ENCODE measurements at regions not wholly inside any gene's neighbourhood (a gene's known extent, or its start where the extent isn't known, plus 50 kb on each side); places are given as distances from the start of the nearest gene placed in this dataset.

- Histone ChIP-seq H3K9me2 (replicated peaks; ENCODE audit: control insufficient read depth, low read length) (no peaks in the 10 kb centered on the region), H3K4me3 (ENCODE audit: low read length) (no peak overlapping the region), H3K36me3 (ENCODE audit: control insufficient read depth, low read length) (no peaks in the 10 kb centered on the region), H4K20me1 (ENCODE audit: control insufficient read depth, insufficient read depth, low read depth, low read length) (no peaks in the 10 kb centered on the region), H3K4me2 (ENCODE audit: low read length) (no peak overlapping the region), H3K27me3 (ENCODE audit: control insufficient read depth, low read length) (no peaks in the 10 kb centered on the region), H3K9me3 (ENCODE audit: control insufficient read depth, insufficient read depth, low read length) (no peaks in the 10 kb centered on the region), H3F3A (ENCODE audit: control insufficient read depth, insufficient read depth) (no peaks in the 10 kb centered on the region), H3K27ac (ENCODE audit: low read depth, low read length) (no peak overlapping the region), H3K4me1 (ENCODE audit: control insufficient read depth, low read length) (no peaks in the 10 kb centered on the region), H3K79me2 (ENCODE audit: control insufficient read depth, low read length) (no peaks in the 10 kb centered on the region)
- TF ChIP-seq EZH2phosphoT487 (IDR thresholded peaks at IDR 0.05; ENCODE audit: borderline replicate concordance, low read length) (no peak), CTCF (IDR thresholded peaks at IDR 0.05; ENCODE audit: low read depth, low read length, poor library complexity, severe bottlenecking) (no peak)
Observed at GRCh38 chr15:39230205-39230907, 350.5 kb upstream of the THBS1 start.

GRCh38 chr15:39230908-39231285 lies 350.0 kb upstream of the THBS1 start:
- Histone ChIP-seq H3K27me3 (ENCODE audit: control insufficient read depth, low read length) (no peaks in the 10 kb centered on the region), H3K9me3 (ENCODE audit: control insufficient read depth, insufficient read depth, low read length) (no peaks in the 10 kb centered on the region), H3K79me2 (ENCODE audit: control insufficient read depth, low read length) (no peaks in the 10 kb centered on the region), H3F3A (ENCODE audit: control insufficient read depth, insufficient read depth) (no peaks in the 10 kb centered on the region), H3K4me2 (ENCODE audit: low read length) (no peak overlapping the region), H3K9me2 (replicated peaks; ENCODE audit: control insufficient read depth, low read length) (no peaks in the 10 kb centered on the region), H3K27ac (ENCODE audit: low read depth, low read length) (no peak overlapping the region), H3K36me3 (ENCODE audit: control insufficient read depth, low read length) (no peaks in the 10 kb centered on the region), H4K20me1 (ENCODE audit: control insufficient read depth, insufficient read depth, low read depth, low read length) (no peaks in the 10 kb centered on the region), H3K4me1 (ENCODE audit: control insufficient read depth, low read length) (no peaks in the 10 kb centered on the region), H3K4me3 (ENCODE audit: low read length) (no peak overlapping the region)
- no peak for TF ChIP-seq CTCF (IDR thresholded peaks at IDR 0.05; ENCODE audit: low read depth, low read length, poor library complexity, severe bottlenecking)
- TF ChIP-seq EZH2phosphoT487 (IDR thresholded peaks at IDR 0.05; ENCODE audit: borderline replicate concordance, low read length): no peak

- H3K4me2 ChIP-seq (ENCODE audit: low read length): no peak overlapping the region
- H3K79me2 ChIP-seq (ENCODE audit: control insufficient read depth, low read length): no peaks in the 10 kb centered on the region
- TF ChIP-seq EZH2phosphoT487 (IDR thresholded peaks at IDR 0.05; ENCODE audit: borderline replicate concordance, low read length) (no peak), CTCF (IDR thresholded peaks at IDR 0.05; ENCODE audit: low read depth, low read length, poor library complexity, severe bottlenecking) (no peak)
- no peaks in the 10 kb centered on the region for H3K9me2 ChIP-seq (replicated peaks; ENCODE audit: control insufficient read depth, low read length)
- no peaks in the 10 kb centered on the region for H3K27me3 ChIP-seq (ENCODE audit: control insufficient read depth, low read length)
- no peak overlapping the region for H3K27ac ChIP-seq (ENCODE audit: low read depth, low read length)
- H3K9me3 ChIP-seq (ENCODE audit: control insufficient read depth, insufficient read depth, low read length): no peaks in the 10 kb centered on the region
- H3K36me3 ChIP-seq (ENCODE audit: control insufficient read depth, low read length): no peaks in the 10 kb centered on the region
- no peaks in the 10 kb centered on the region for H3F3A ChIP-seq (ENCODE audit: control insufficient read depth, insufficient read depth)
- no peaks in the 10 kb centered on the region for H3K4me1 ChIP-seq (ENCODE audit: control insufficient read depth, low read length)
- no peak overlapping the region for H3K4me3 ChIP-seq (ENCODE audit: low read length)
- H4K20me1 ChIP-seq (ENCODE audit: control insufficient read depth, insufficient read depth, low read depth, low read length): no peaks in the 10 kb centered on the region
Observed at GRCh38 chr15:39232512-39232911, 348.4 kb upstream of the THBS1 start.
